Lung (tissue), 9 donors: ENCODE measurements at regions not wholly inside any gene's neighbourhood (a gene's known extent, or its start where the extent isn't known, plus 50 kb on each side); places are given as distances from the start of the nearest gene placed in this dataset.
"Not testable (repeated sequence)": the region's sequence is repeated elsewhere in the genome, so short reads cannot be mapped to it uniquely, and the experiment has no call there.

ENCODE experiments used
- ATAC-seq: fragments of 200-7000 bp; cut with Tn5 transposase; one replicate; pipeline ENCODE4 v1.9.1; 2020; ENCODE audit warnings: moderate number of reproducible peaks; ENCODE audit not compliant: insufficient read depth, low FRiP score
- DNase-seq, 3 donors: peaks; one replicate each; pipeline ENCODE4 v3.0.0-alpha.2; 2013 to 2017
- H3K27ac ChIP-seq, 2 donors: one replicate each; pipeline ENCODE4 v1.5.1; 2013; ENCODE audit warnings: mild to moderate bottlenecking in 2 of 2, moderate library complexity in 2 of 2, control low read depth in 1 of 2, inconsistent platforms in 1 of 2, low read depth in 1 of 2, low read length in 1 of 2
- H3K27me3 ChIP-seq, 3 donors: one replicate each; pipeline ENCODE4 v1.5.1; 2013; ENCODE audit warnings: low read length in 2 of 3; ENCODE audit not compliant: control insufficient read depth in 3 of 3, insufficient read depth in 3 of 3
- H3K36me3 ChIP-seq, 4 donors: one replicate each; pipeline ENCODE4 v1.5.1; 2013; ENCODE audit warnings: low read length in 4 of 4, mild to moderate bottlenecking in 1 of 4, moderate library complexity in 1 of 4; ENCODE audit not compliant: control insufficient read depth in 4 of 4, insufficient read depth in 4 of 4
- H3K4me1 ChIP-seq, 5 donors: one replicate each; pipeline ENCODE4 v1.5.1; 2013; ENCODE audit warnings: low read length in 5 of 5, mild to moderate bottlenecking in 2 of 5, moderate library complexity in 1 of 5; ENCODE audit not compliant: control insufficient read depth in 5 of 5, insufficient read depth in 5 of 5
- H3K4me3 ChIP-seq: one replicate; pipeline ENCODE4 v1.5.1; 2013; ENCODE audit warnings: mild to moderate bottlenecking, control low read depth, moderate library complexity
- H3K9ac ChIP-seq, 2 donors: one replicate each; pipeline ENCODE4 v1.5.1; 2013; ENCODE audit warnings: low read length in 2 of 2, control low read depth in 1 of 2; ENCODE audit not compliant: insufficient read depth in 1 of 2
- H3K9me3 ChIP-seq, 4 donors: one replicate each; pipeline ENCODE4 v1.5.1; 2013; ENCODE audit warnings: low read length in 3 of 4, mild to moderate bottlenecking in 1 of 4, moderate library complexity in 1 of 4; ENCODE audit not compliant: control insufficient read depth in 4 of 4, insufficient read depth in 3 of 4
- whole genome bisulfite sequencing, 2 donors: extraction: QIAGEN DNeasy Blood & Tissue Kit; methylation state at CpG; one replicate each; pipeline ENCODE4 v1.1.7; 2013; 5-methylcytosine and 5-hydroxymethylcytosine counted together
- donor health status: Bipolar disorder and iron deficiency.
- donor health status: healthy.
- donor health status: DM: yes; HTN: yes; CAD: no.

GRCh38 chr1:149361310-149361709 is 113.5 kb upstream of the NBPF19 start:
- DNase-seq, H3K27ac ChIP-seq, H3K4me1 ChIP-seq, H3K9ac ChIP-seq, ATAC-seq, H3K27me3 ChIP-seq, H3K4me3 ChIP-seq, H3K9me3 ChIP-seq, H3K36me3 ChIP-seq: not testable (repeated sequence)
- no CpG with 5 or more reads among the region's 2 CpGs for WGBS, 2 donors

- no CpG with 5 or more reads among the region's 1 CpG for WGBS, 2 donors
- not testable (repeated sequence) for H3K9me3 ChIP-seq, H3K4me3 ChIP-seq, H3K9ac ChIP-seq, H3K36me3 ChIP-seq, H3K27ac ChIP-seq, DNase-seq, H3K4me1 ChIP-seq, ATAC-seq, H3K27me3 ChIP-seq
Measured at GRCh38 chr1:149364188-149364981, 110.5 kb upstream of the NBPF19 start.

- not testable (repeated sequence) for ATAC-seq, H3K9ac ChIP-seq, H3K27me3 ChIP-seq
Measured at GRCh38 chr1:149366402-149366801, 108.4 kb upstream of the NBPF19 start.

GRCh38 chr1:149367472-149368044 is 107.3 kb upstream of the NBPF19 start:
- ATAC-seq, H3K9ac ChIP-seq: not testable (repeated sequence)
- 19 to 78% methylated on average over 1 to 2 of the region's 3 CpGs for WGBS, 2 donors

More at GRCh38 chr1:149366402-149366801, 108.4 kb upstream of the NBPF19 start:
- not testable (repeated sequence) for H3K36me3 ChIP-seq, H3K4me1 ChIP-seq, H3K4me3 ChIP-seq, H3K9me3 ChIP-seq, H3K27ac ChIP-seq, DNase-seq
- 91 to 94% methylated on average over 1 of the region's 1 CpG for WGBS, 2 donors

GRCh38 chr1:149368337-149368736 is 106.5 kb upstream of the NBPF19 start:
- WGBS, 2 donors: 76 to 93% methylated on average over 1 of the region's 1 CpG
- not testable (repeated sequence) for ATAC-seq

More at GRCh38 chr1:149367472-149368044, 107.3 kb upstream of the NBPF19 start:
- not testable (repeated sequence) for H3K9me3 ChIP-seq, H3K27ac ChIP-seq, H3K4me3 ChIP-seq, DNase-seq, H3K36me3 ChIP-seq, H3K4me1 ChIP-seq, H3K27me3 ChIP-seq

GRCh38 chr1:149369081-149369480 is 105.8 kb upstream of the NBPF19 start:
- H3K9me3 ChIP-seq, H3K4me3 ChIP-seq, DNase-seq, ATAC-seq, H3K4me1 ChIP-seq, H3K27me3 ChIP-seq, H3K36me3 ChIP-seq, H3K27ac ChIP-seq, H3K9ac ChIP-seq: not testable (repeated sequence)
- WGBS, 2 donors: no CpG with 5 or more reads among the region's 1 CpG

More at GRCh38 chr1:149368337-149368736, 106.5 kb upstream of the NBPF19 start:
- H3K4me3 ChIP-seq, H3K27ac ChIP-seq, H3K27me3 ChIP-seq, DNase-seq, H3K36me3 ChIP-seq, H3K4me1 ChIP-seq, H3K9me3 ChIP-seq, H3K9ac ChIP-seq: not testable (repeated sequence)

GRCh38 chr1:149371955-149372354 is 102.9 kb upstream of the NBPF19 start:
- not testable (repeated sequence) for DNase-seq, H3K27me3 ChIP-seq, H3K9me3 ChIP-seq, H3K36me3 ChIP-seq, H3K4me1 ChIP-seq, H3K4me3 ChIP-seq, ATAC-seq, H3K27ac ChIP-seq, H3K9ac ChIP-seq
- 73 to 94% methylated on average over 1 of the region's 4 CpGs for WGBS, 2 donors

- ATAC-seq, H3K9ac ChIP-seq, H3K4me3 ChIP-seq, DNase-seq, H3K36me3 ChIP-seq, H3K4me1 ChIP-seq, H3K27me3 ChIP-seq, H3K9me3 ChIP-seq, H3K27ac ChIP-seq: not testable (repeated sequence)
- WGBS, 2 donors: 40 to 61% methylated on average over 1 to 2 of the region's 3 CpGs
Measured at GRCh38 chr1:149378462-149378861, 96.4 kb upstream of the NBPF19 start.
